ENCODE measurements at regions not wholly inside any gene's neighbourhood (a gene's known extent, or its start where the extent isn't known, plus 50 kb on each side); places are given as distances from the start of the nearest gene placed in this dataset.

GRCh38 chr3:89619263-89619662 lies 511.8 kb downstream of the EPHA3 start:
- Histone ChIP-seq H3K4me3 (ENCODE audit: low read depth, low read length) (no peak overlapping the region), H3K27ac (no peak overlapping the region), H3K4me2 (ENCODE audit: low read length) (no peak overlapping the region), H3K4me1 (no peaks in the 10 kb centered on the region), H3K9ac (no peak overlapping the region), H3K36me3 (ENCODE audit: control insufficient read depth, insufficient read depth, low read length) (no peaks in the 10 kb centered on the region), H3K9me3 (ENCODE audit: control insufficient read depth, low read length) (no peaks in the 10 kb centered on the region), H3K27me3 (ENCODE audit: control insufficient read depth, insufficient read depth, low read length) (no peaks in the 10 kb centered on the region), H2AFZ (no peak overlapping the region), H3K79me2 (no peaks in the 10 kb centered on the region)
- TF ChIP-seq CTCF (IDR thresholded peaks at IDR 0.05): no peak

- Histone ChIP-seq H2AFZ (no peak overlapping the region), H3K79me2 (no peaks in the 10 kb centered on the region), H3K4me2 (ENCODE audit: low read length) (no peak overlapping the region), H3K4me3 (ENCODE audit: low read depth, low read length) (no peak overlapping the region), H3K9me3 (ENCODE audit: control insufficient read depth, low read length) (no peaks in the 10 kb centered on the region), H3K9ac (no peak overlapping the region), H3K4me1 (no peaks in the 10 kb centered on the region), H3K27me3 (ENCODE audit: control insufficient read depth, insufficient read depth, low read length) (no peaks in the 10 kb centered on the region), H3K36me3 (ENCODE audit: control insufficient read depth, insufficient read depth, low read length) (no peaks in the 10 kb centered on the region), H3K27ac (no peak overlapping the region)
- TF ChIP-seq CTCF (IDR thresholded peaks at IDR 0.05): no peak
These were observed 514.8 kb downstream of the EPHA3 start for GRCh38 chr3:89622063-89622700.

GRCh38 chr3:89624494-89624893 lies 517.1 kb downstream of the EPHA3 start:
- H3K9me3 ChIP-seq (ENCODE audit: control insufficient read depth, low read length): no peaks in the 10 kb centered on the region
- H3K4me1 ChIP-seq: no peaks in the 10 kb centered on the region
- H3K79me2 ChIP-seq: no peaks in the 10 kb centered on the region
- H3K27ac ChIP-seq: no peak overlapping the region
- H3K9ac ChIP-seq: no peak overlapping the region
- TF ChIP-seq CTCF (IDR thresholded peaks at IDR 0.05): no peak
- H3K27me3 ChIP-seq (ENCODE audit: control insufficient read depth, insufficient read depth, low read length): no peaks in the 10 kb centered on the region
- H3K4me3 ChIP-seq (ENCODE audit: low read depth, low read length): no peak overlapping the region
- H3K36me3 ChIP-seq (ENCODE audit: control insufficient read depth, insufficient read depth, low read length): no peaks in the 10 kb centered on the region
- no peak overlapping the region for H3K4me2 ChIP-seq (ENCODE audit: low read length)
- H2AFZ ChIP-seq: no peak overlapping the region

GRCh38 chr3:89625945-89626344 lies 518.5 kb downstream of the EPHA3 start:
- H3K36me3 ChIP-seq (ENCODE audit: control insufficient read depth, insufficient read depth, low read length): no peaks in the 10 kb centered on the region
- no peaks in the 10 kb centered on the region for H3K9me3 ChIP-seq (ENCODE audit: control insufficient read depth, low read length)

More at GRCh38 chr3:89625945-89626344, 518.5 kb downstream of the EPHA3 start:
- H2AFZ ChIP-seq: no peak overlapping the region
- no peak overlapping the region for H3K9ac ChIP-seq
- no peak overlapping the region for H3K4me3 ChIP-seq (ENCODE audit: low read depth, low read length)
- H3K4me2 ChIP-seq (ENCODE audit: low read length): no peak overlapping the region
- no peak overlapping the region for H3K27ac ChIP-seq
- H3K4me1 ChIP-seq: no peaks in the 10 kb centered on the region
- no peak for TF ChIP-seq CTCF (IDR thresholded peaks at IDR 0.05)
- H3K27me3 ChIP-seq (ENCODE audit: control insufficient read depth, insufficient read depth, low read length): no peaks in the 10 kb centered on the region
- H3K79me2 ChIP-seq: no peaks in the 10 kb centered on the region
